NCI-H1930 (cell line): ENCODE measurements at regions not wholly inside any gene's neighbourhood (a gene's known extent, or its start where the extent isn't known, plus 50 kb on each side); places are given as distances from the start of the nearest gene placed in this dataset.
"Not testable (repeated sequence)": the region's sequence is repeated elsewhere in the genome, so short reads cannot be mapped to it uniquely, and the experiment has no call there.

Experiments
- DNase-seq, 2 experiments: peaks; one replicate each; lab custom pipeline; 2025; lab: John Stamatoyannopoulos, UW

- no peak for DNase-seq
Measured at GRCh38 chr10:106384496-106384895, 780.0 kb downstream of the SORCS1 start.

GRCh38 chr10:106380706-106381105 is 783.8 kb downstream of the SORCS1 start:
- DNase-seq: no peak

GRCh38 chr10:106378251-106378650 is 786.3 kb downstream of the SORCS1 start:
- DNase-seq: no peak

- DNase-seq: no peak
Measured at GRCh38 chr10:106370751-106371150, 793.8 kb downstream of the SORCS1 start.

- no peak for DNase-seq
Measured at GRCh38 chr10:106360870-106361269, 803.6 kb downstream of the SORCS1 start.

- no peak for DNase-seq
Measured at GRCh38 chr10:106355450-106355849, 809.1 kb downstream of the SORCS1 start.

- no peak for DNase-seq
Measured at GRCh38 chr10:106348933-106349332, 815.6 kb downstream of the SORCS1 start.

GRCh38 chr10:106347547-106347946 is 817.0 kb downstream of the SORCS1 start:
- DNase-seq: no peak

GRCh38 chr10:106343539-106343938 is 821.0 kb downstream of the SORCS1 start:
- DNase-seq: not testable (repeated sequence)

- DNase-seq: no peak
Measured at GRCh38 chr10:106341356-106341755, 823.1 kb downstream of the SORCS1 start.

- DNase-seq: no peak
Measured at GRCh38 chr10:106338486-106338885, 826.0 kb downstream of the SORCS1 start.

GRCh38 chr10:106336874-106337273 is 827.6 kb downstream of the SORCS1 start:
- no peak for DNase-seq

GRCh38 chr10:106327747-106328146 is 836.8 kb downstream of the SORCS1 start:
- no peak for DNase-seq

- DNase-seq: no peak
Measured at GRCh38 chr10:106320876-106321275, 843.6 kb downstream of the SORCS1 start.

- no peak for DNase-seq
Measured at GRCh38 chr10:106320078-106320477, 844.4 kb downstream of the SORCS1 start.

GRCh38 chr10:106317554-106317953 is 847.0 kb downstream of the SORCS1 start:
- no peak for DNase-seq

GRCh38 chr10:106313041-106313440 is 851.5 kb downstream of the SORCS1 start:
- no peak for DNase-seq

GRCh38 chr10:106312087-106312486 is 852.4 kb downstream of the SORCS1 start:
- no peak for DNase-seq

GRCh38 chr10:106311590-106311989 is 852.9 kb downstream of the SORCS1 start:
- no peak for DNase-seq

- DNase-seq: no peak
Measured at GRCh38 chr10:106310596-106310995, 853.9 kb downstream of the SORCS1 start.

- no peak for DNase-seq
Measured at GRCh38 chr10:106309376-106309775, 855.1 kb downstream of the SORCS1 start.

- no peak for DNase-seq
Measured at GRCh38 chr10:106308284-106308683, 856.2 kb downstream of the SORCS1 start.

- DNase-seq: no peak
Measured at GRCh38 chr10:106304056-106304455, 860.5 kb downstream of the SORCS1 start.

- DNase-seq: no peak
Measured at GRCh38 chr10:106302961-106303360, 861.5 kb downstream of the SORCS1 start.

GRCh38 chr10:106301146-106301545 is 863.4 kb downstream of the SORCS1 start:
- no peak for DNase-seq
